Umbilical cord (tissue), 1 donor: ENCODE measurements at regions not wholly inside any gene's neighbourhood (a gene's known extent, or its start where the extent isn't known, plus 50 kb on each side); places are given as distances from the start of the nearest gene placed in this dataset.

Experiments used
- DNase-seq: peaks from one replicate; pipeline ENCODE4 v3.0.0-alpha.2; 2015; ENCODE audit warnings: low spot score

DNA sequence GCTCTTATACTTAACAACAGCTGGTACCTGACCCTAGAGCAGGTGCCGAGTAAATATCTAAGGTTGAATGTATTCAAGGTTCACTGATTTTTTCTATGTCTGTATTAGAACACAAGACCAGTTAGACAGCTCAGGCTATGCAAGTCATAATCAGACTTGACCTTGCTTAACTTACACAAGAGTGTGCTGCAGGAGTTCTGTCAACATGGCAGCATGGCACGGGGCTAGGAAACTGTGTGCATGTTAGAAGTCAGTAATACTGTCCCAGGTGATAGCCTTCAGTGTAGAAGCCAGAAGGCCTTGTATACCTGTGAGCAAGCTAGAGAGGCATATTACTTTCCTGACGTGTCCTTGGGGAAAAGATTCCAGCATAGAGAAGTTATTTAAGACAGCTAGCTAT is 253.1 kb downstream of the FAT3 start:
- no peak for DNase-seq

DNA sequence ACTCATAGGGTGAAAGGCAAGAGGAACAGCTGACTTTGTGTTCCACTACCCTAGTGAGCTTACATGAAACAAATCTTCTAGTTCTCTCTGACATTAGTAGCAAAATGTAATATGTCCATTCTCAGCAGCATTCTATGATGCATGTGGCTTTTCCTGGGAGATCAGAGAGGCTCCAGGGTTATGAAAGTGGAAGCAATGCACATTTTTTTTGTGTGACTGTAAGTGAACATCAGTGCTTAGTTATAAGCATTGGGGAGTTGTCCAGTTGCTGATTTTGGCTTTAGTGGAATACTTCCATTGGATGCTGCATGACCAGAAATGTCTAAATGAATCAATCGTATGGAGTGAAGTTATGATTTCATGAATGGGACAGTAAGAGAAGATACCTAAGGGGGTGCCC is 255.9 kb downstream of the FAT3 start:
- DNase-seq = peak; percentile 17

DNA sequence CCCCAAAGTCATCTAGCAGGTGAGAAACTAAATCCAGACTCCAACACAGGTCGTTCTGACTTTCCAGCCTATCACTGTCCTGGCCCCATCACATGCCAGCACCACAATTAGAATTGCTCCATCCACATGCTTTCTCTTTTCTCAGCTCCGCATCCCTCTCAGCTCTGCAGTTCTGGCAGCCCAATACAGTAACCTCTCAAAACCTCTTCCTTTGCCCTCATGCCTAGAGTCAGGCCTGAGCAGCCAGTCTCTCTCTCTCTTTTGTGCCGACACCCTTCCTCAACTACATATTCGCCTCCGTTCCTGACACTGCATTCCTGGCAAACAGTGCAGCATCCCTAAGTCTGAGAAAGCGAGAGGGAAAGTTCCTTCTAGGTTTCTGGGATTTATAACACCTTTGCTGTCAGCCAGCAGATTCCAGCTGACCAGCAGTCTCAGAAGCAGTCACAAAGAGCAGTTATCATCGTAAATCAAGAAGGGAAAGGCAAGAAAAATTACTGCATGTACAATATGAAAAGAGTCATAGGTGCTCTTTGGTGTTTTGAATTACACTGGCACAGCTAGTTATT is 258.0 kb downstream of the FAT3 start:
- no peak for DNase-seq

DNA sequence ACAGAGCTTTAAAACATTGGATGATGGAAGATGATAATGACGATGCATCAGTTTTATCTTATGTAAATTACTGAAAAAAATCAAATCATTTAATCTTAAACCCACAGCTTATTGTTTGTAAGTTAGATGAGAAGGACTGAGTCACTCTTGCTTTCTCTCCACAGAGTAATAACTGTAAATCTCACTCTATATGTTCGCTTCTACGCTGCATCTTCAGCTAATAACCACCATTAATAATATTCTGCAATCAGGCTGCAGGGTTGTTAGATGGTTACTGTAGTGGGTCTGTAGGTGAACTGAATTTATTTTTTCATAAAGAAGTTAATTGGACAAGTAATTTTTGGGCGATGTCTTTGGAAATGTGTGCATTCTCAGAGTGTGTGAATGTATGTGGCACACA is 260.0 kb downstream of the FAT3 start:
- DNase-seq = no peak

DNA sequence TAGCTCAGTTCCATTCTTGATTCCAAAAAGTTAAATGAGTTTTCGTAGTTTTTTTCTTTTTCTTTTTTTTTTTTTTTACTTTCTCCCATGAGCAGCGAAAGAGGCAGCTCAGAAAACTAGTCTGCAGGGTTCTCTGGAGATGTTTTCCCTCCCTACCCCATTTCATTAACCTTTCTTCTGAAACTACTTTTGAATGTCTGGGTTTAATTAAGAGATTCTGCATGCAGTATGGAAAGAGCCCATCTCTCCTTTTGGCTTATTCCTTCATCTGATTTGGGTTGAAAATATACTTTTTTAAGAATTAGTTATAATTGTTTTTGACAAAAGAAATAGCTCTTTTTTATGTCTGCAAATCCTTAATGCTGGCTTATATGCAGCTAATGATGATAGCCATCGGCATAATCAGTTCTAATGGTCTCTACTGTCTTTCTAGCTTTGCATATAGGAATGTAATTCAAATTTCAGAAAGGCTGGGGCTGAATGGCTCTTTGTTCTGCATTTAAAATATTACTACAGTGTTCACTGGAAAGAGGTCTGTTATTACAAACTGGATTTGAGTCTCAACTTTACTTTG is 265.3 kb downstream of the FAT3 start:
- no peak for DNase-seq

DNA sequence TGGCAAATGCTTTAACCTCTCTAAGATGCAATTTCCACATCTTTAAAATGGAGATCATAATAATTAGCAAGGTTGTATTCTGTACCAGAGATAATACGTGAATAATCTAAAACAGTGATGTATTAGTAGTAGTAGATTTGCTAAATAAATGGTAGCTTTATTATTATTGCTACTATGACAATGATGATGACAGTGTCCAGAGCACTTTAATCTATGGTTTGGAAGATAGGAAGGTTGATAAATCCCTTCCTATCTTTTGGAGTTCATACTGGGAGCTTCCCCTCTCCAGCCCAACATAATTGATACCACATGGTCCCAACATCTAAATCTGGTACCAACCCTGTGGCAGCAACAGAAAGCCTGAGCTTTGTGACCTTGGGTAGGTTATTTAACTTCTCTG is 267.8 kb downstream of the FAT3 start:
- DNase-seq = no peak

DNA sequence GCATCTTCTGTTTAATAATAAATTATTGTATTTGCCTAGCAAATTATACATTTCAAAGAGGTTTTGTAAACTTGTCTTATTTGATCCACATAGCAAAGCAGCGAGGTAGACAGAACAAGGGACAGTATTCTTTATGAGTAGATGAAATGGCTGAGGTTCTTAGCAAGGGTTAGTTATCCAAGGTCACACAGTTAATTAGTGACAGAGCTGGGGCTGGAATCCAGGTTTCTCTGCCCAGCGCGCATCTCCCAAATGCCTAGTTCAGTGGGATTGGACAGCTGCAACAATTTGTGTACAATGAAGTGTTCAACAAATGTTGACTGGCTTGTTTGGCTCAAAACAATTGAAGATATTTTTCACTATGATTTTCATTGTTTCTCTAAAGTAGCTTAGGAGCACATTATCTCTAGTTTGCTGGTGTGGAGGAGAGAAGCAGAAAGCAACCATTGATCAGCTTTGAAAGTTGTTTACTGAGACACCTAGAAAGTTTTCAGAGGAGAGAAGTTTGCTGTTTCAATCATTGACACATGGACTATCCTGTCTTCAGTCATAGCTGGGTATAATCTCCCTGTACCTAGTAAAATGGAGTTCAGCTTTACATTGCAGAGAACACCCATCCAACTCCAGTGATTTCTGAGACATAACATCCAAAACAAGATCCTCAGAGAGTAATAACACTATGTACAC is 270.6 kb downstream of the FAT3 start:
- no peak for DNase-seq

DNA sequence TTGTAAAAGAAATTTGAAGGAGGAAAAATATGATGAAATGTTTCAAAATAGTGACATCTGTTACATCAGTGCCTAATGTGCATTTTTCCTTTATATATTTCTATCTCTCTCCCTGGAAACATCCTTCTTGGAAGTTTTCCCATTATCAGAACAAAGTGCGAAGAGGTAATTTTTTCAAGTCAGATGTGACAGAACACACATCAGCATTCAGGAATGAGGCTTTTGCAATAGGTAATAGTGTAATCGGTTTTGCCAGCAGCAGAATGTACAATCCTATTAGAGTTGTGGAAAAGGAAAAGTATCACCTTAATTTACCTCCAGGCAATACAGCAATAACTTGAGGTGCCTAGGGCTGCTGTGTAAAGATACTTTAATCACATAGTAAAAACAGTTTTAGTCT is 275.8 kb downstream of the FAT3 start:
- DNase-seq = no peak

DNA sequence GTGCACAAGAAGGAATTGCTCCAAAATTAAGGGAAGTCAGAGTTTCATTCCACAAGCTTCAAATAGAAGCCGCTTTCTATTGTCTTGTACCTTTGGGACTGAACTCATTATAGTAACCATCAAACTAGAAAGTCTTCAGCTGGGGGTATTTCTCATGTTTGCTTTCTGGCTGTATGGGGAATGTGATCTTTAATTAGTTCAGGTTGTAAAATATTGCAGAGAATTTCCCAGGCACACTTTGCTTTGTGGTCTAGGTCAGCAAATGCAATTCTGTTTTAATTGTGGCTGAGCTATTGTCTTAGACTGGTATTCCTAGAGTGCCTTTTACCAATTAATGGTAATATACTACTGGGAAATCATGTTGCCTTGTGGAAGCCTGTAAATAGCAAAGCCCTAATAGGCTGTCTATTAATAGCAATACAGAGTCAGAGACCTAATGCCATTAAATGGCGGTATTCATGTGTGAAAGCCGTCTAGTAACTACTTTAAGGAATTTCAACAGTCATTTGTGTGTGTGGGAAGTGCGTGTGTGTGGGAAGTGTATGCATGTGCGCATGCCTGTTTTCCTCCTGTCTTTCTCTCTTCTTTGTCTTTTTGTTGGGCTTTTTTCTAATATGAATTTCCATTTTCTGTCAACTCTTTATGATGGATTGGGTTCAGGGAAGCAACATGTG is 276.6 kb downstream of the FAT3 start:
- no peak for DNase-seq

DNA sequence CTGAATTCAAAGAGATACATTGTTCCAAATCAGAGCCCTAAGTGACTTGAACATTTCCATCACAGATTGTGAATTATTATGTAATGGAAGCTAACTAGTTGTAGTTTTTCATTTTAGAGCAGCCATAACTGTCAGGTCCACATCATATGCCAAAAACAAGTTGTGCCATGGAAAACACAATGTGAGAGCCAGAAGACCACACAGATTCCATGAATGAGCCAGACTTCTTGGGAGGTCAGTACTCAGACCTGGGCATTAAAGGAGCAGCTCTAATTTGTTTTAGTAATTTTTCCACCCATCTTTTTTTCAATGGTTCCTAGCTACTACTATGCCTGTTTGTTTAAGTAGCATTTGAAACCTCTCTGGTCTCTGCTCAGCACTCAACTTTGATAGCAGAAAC is 279.4 kb downstream of the FAT3 start:
- no peak for DNase-seq

DNA sequence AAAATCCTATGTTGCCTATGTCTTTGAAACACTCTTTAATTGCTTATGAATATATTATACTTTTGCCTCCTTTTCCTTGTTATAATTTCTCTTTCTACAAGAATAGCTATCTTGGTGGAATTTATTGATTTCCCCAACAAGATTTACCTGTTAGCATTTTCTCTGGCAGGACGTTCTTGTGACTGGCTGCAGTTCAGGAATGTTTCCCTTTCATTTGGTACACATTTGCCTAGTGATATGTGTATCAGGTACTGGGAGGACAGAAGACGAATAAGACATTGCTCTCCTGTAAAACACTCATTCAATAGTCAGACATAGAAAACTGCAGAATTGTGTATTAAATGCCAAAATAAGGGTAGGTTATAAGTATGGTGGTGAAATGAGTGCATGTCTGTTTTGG is 279.9 kb downstream of the FAT3 start:
- DNase-seq = no peak

DNA sequence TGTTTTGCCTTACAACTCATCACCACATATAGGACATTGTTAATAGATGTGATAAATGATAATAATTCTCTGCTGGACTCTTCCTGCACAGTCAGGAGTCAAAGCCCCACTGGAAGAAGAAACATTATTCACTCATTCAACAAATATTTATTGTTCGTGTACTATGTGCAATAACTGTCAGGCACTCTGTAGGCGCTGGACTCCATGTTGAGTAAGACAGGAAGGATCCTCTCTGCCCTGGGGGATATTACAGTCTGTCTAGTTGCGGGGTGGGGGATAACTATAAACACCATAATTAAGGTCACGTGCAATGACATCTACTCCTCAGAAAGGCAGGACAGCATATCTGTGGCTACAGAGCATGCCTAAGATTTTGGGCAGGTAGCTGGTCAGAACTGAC is 281.1 kb downstream of the FAT3 start:
- DNase-seq = no peak

DNA sequence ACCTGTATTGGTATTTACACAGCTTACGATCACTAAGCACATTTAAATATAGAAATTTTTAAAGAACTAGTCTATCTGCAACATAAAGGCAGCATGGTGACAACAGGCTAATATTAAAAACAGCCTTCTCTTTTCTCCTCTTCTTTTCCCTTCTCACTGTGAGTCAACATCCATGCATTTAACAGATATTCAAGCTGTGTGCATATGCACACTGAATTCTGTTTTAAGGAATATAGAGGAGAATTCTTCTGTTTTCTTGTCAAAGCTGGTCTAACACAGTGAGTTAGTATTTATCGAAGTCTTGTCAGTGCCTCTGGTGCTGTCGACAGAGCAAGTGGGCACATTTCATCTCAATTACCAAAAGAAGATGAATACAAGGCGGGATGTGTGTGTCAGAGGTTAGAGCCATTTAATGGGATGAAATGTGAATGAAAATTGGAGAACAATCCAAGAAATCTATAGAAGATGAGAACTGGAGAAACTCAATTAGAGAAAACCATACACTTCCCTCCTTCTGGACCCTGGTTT is 282.3 kb downstream of the FAT3 start:
- no peak for DNase-seq

DNA sequence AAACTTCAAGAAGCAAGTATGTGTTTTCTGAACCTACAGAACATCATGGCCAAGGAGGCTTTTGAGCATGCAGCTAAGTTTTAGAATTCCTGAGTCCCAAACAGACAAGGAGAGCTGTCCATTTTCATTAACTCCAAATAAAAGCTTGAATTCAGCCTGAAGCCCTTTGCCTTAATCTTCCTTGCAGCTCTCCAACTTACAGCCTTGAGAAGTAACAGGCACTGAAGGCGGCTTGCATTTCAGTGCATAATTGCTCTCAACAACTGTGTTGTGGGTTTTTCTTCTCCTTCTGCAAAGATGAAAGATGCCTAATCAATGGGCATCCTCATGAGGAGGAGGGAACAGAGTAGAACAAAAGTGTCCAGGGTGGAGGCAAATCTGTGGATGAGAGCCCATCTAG is 286.0 kb downstream of the FAT3 start:
- no peak for DNase-seq

DNA sequence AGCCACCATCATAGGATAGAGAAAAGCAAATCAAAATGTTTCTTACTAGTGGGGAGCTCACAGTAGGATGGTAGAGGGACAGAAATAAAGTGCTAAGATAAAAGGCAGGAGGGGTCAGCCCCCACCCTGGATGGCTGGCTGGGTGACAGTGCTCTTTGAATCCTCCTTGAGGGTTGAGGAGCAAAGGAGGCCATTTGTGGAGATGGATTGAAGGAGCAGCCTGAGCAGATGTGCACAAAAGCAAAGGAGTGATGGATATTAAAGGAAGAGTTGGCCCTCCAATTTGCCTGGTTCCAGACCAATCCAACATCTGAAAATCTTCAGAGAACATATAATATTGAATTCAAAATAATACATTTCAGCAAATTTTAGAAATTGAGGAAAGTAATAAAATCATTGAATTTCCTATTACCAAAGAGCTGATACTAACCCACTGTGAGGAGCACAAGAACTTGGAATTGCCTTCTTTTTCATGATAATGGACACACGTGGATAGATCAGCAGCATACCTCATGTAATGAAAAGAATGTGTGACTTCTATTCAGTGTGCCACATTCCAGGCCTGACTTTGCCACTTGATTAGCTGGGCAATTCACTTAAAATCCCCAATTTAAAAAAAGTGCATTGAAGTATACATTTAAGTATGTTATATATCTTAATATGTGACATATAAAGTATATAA is 287.0 kb downstream of the FAT3 start:
- DNase-seq = no peak

DNA sequence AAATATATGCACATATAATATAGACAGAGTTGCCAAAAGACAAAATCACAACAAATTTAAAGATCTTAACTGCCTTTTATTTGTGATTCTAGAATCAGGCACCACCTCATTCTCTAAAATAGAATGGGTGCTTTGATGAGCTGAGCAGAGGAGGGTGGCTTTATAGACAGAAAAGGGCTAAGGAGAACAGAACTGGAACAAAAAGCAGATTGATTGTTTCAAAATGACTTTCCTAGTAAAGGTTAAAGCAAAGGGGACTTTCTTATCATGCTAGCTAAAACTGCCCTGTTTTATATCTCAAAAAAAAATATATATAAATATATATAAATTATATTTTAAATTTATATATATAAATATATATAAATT is 287.6 kb downstream of the FAT3 start:
- no peak for DNase-seq

DNA sequence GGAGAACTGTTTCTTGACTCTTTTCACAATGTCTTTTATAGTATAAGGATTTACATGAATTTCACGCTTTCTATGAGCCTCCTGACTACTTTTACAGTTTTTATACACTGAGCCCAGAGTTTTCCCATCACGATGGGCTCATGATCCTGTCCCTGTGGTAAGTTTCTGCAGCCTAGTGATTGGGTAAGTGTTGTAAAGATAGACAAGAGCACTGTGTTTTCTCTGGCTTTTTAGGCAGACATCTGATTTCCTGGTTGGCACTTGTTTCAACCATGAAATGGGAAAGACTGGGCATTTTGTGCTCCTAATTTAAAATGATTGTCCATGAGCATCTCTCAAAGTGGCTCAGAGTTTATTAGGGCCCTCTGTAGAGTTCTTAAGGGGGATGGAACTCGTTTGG is 299.0 kb downstream of the FAT3 start:
- DNase-seq = no peak

DNA sequence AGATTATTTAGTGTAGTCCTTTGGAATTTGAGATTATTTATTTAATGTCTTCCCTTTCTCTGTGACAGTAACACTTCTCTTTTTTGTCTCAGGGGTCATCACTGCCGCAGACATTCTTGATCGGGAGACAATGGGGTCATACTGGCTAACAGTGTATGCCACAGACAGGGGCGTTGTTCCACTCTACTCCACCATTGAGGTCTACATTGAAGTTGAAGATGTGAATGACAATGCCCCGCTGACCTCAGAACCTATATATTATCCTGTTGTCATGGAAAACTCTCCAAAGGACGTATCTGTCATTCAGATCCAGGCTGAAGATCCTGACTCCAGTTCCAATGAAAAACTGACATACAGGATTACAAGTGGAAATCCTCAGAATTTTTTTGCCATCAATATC is 299.9 kb downstream of the FAT3 start:
- DNase-seq = no peak

DNA sequence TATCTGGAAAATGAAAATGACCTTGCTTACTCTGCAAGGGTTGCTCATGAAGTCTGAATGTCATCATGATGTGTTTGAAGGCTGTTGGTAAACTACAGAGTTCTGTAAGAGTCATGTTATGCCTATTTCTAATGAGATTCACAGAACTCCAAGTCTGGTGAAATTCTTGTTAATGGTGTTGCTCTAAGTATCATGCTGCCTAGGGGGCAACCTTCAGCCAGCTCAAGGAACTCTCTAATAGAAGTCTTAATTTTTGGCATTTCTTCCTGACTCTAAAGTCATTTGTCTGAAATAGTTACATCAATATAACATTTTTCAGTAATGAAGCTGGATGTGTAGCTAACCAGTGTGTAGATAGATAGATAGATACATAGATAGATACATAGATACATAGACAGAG is 302.8 kb downstream of the FAT3 start:
- DNase-seq = no peak

DNA sequence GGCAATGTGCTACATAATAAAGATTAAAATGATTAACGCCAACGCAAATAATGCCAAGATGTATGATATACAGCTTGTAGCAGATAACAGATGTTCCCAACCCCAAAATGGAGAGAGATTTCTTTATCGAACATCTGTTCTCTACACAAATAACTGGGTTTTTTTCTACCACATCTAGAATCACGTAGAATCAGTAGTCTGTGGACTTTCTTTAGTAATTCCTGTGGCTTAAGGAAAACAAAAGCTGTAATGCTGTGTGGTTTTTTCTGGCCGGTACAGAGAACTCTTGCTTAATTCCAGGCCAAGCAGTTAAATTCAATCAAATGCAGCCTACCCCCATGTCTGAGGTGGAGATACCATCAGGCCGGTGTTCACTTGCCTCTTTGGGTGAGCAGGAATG is 303.4 kb downstream of the FAT3 start:
- no peak for DNase-seq

DNA sequence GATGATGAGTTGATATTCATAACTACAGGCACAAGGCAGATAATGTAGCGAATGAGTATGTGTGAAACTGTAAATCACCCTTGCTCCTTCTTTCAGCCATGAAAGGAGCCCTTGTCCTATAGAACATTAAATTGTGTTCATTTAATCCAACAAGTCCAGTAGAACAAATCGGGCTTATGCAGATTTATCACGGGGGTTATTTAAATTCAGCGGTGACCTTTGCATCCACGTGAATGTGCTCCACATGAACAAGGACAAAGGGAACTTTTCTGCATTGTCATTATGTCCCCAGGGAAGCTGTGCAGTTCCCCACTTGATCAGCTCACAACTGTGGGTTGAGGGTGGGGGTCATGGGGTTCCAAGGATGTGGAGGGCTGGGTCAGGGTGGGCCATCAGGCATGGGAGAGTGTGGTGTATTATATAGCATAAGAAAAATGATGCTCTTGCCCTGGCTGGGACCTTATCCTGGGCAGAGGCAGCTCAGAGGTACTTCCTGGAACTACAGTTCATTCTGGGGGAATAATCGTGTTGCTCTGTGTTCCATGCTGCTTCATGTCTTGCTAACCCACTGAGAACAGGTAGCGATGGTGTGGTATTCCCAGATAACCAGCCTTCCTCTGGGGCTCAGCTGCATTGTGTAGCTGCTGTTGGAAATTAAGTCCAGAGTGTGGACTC is 306.6 kb downstream of the FAT3 start:
- DNase-seq = no peak
